CD4-positive, alpha-beta T cell treated with Interleukin-21 for 1 hour (primary cell): ENCODE measurements at regions not wholly inside any gene's neighbourhood (a gene's known extent, or its start where the extent isn't known, plus 50 kb on each side); places are given as distances from the start of the nearest gene placed in this dataset.
"Not testable (repeated sequence)": the region's sequence is repeated elsewhere in the genome, so short reads cannot be mapped to it uniquely, and the experiment has no call there.

ENCODE experiments used
- DNase-seq: peaks from one replicate; pipeline ENCODE4 v3.0.0-alpha.2; 2020

- DNase-seq, result no peak
These were observed 80.6 kb downstream of the MFSD1 start for GRCh38 chr3:158882445-158882844.

- DNase-seq, result no peak
These were observed 94.9 kb downstream of the MFSD1 start for GRCh38 chr3:158896729-158897128.

- no peak for DNase-seq
These were observed 104.9 kb downstream of the MFSD1 start for GRCh38 chr3:158906749-158907148.

- no peak for DNase-seq
These were observed 106.4 kb downstream of the MFSD1 start for GRCh38 chr3:158908187-158908734.

GRCh38 chr3:158909870-158910269, 108.0 kb downstream of the MFSD1 start:
- no peak for DNase-seq

- DNase-seq, result no peak
These were observed 109.7 kb downstream of the MFSD1 start for GRCh38 chr3:158911586-158911985.

- DNase-seq, result no peak
These were observed 110.3 kb downstream of the MFSD1 start for GRCh38 chr3:158912188-158912587.

- DNase-seq, result no peak
These were observed 110.8 kb downstream of the MFSD1 start for GRCh38 chr3:158912621-158913020.

GRCh38 chr3:158916111-158916510, 114.3 kb downstream of the MFSD1 start:
- no peak for DNase-seq

GRCh38 chr3:158918008-158918407, 116.2 kb downstream of the MFSD1 start:
- DNase-seq, result no peak

- DNase-seq, result no peak
These were observed 116.6 kb downstream of the MFSD1 start for GRCh38 chr3:158918451-158918850.

GRCh38 chr3:158920371-158920770, 118.5 kb downstream of the MFSD1 start:
- no peak for DNase-seq

GRCh38 chr3:158925021-158925420, 123.2 kb downstream of the MFSD1 start:
- no peak for DNase-seq

GRCh38 chr3:158925828-158926494, 124.1 kb downstream of the MFSD1 start:
- DNase-seq, result no peak

- DNase-seq, result no peak
These were observed 134.0 kb downstream of the MFSD1 start for GRCh38 chr3:158935846-158936245.

GRCh38 chr3:158936530-158937113, 134.8 kb downstream of the MFSD1 start:
- DNase-seq, result no peak

GRCh38 chr3:158950178-158950901, 148.5 kb downstream of the MFSD1 start:
- no peak for DNase-seq

GRCh38 chr3:158953131-158953530, 151.3 kb downstream of the MFSD1 start:
- no peak for DNase-seq

- DNase-seq, result no peak
These were observed 152.6 kb downstream of the MFSD1 start for GRCh38 chr3:158954420-158954819.

- DNase-seq, result not testable (repeated sequence)
These were observed 155.9 kb downstream of the MFSD1 start for GRCh38 chr3:158957777-158958176.

GRCh38 chr3:158958873-158959272, 157.0 kb downstream of the MFSD1 start:
- DNase-seq, result no peak

- DNase-seq, result no peak
These were observed 159.6 kb downstream of the MFSD1 start for GRCh38 chr3:158961471-158961870.

GRCh38 chr3:158961911-158962310, 160.1 kb downstream of the MFSD1 start:
- no peak for DNase-seq

- DNase-seq, result no peak
These were observed 168.2 kb downstream of the MFSD1 start for GRCh38 chr3:158970006-158970405.
